Mammary epithelial cell (primary cell): ENCODE measurements at regions not wholly inside any gene's neighbourhood (a gene's known extent, or its start where the extent isn't known, plus 50 kb on each side); places are given as distances from the start of the nearest gene placed in this dataset.

Experiments used
- CTCF ChIP-seq, 2 donors: IDR thresholded peaks in 1 of 2; conservative IDR thresholded peaks in 1 of 2; 2 replicates each; pipeline ENCODE4 v1.5.1; 2011 to 2012; ENCODE audit warnings: inconsistent platforms in 2 of 2, low read length in 2 of 2, mild to moderate bottlenecking in 2 of 2, control low read depth in 1 of 2, low read depth in 1 of 2; ENCODE audit not compliant: insufficient read depth in 1 of 2; ENCODE audit errors: extremely low read depth in 1 of 2
- EZH2 ChIP-seq: IDR thresholded peaks from 2 replicates; pipeline ENCODE4 v1.6.1; 2012; ENCODE audit warnings: low read length, inconsistent platforms, borderline replicate concordance

- no peak for TF ChIP-seq CTCF (conservative IDR thresholded peaks at IDR 0.05 in 1 of 2, IDR thresholded peaks at IDR 0.05 in 1 of 2; ENCODE audit: extremely low read depth in 1 of 2, insufficient read depth in 1 of 2, low read depth in 1 of 2, low read length in 2 of 2)
- no peak for TF ChIP-seq EZH2
These were observed 273.7 kb downstream of the SYK start for GRCh38 chr9:91075279-91075678.
